Panc1 (cell line): ENCODE measurements at regions not wholly inside any gene's neighbourhood (a gene's known extent, or its start where the extent isn't known, plus 50 kb on each side); places are given as distances from the start of the nearest gene placed in this dataset.

ENCODE experiments used
- ATAC-seq: fragments of 200-7000 bp; cut with Tn5 transposase; 2 replicates; pipeline ENCODE4 v1.9.1; 2020; ENCODE audit warnings: mild to moderate bottlenecking, moderate library complexity
- BruUV-seq: library from RNA; stranded (reverse); fragments of 400-500 nt; replicated peaks from 2 replicates; lab custom pipeline; 2021; lab: Mats Ljungman, UMichigan
- CTCF ChIA-PET: fragments of 300-600 bp; sonication (Branson Sonifier 250); formaldehyde crosslinking; loops from one replicate; lab custom pipeline; 2022; ENCODE audit warnings: antibody characterized with exemption; lab: Charles Lee
- POLR2A ChIA-PET: fragments of 300-600 bp; sonication (Branson Sonifier 250); formaldehyde crosslinking; loops from one replicate; lab custom pipeline; 2022; ENCODE audit warnings: antibody characterized with exemption; lab: Charles Lee
- DNase-seq: peaks from one replicate; pipeline ENCODE4 v3.0.0-alpha.2; 2010; ENCODE audit warnings: low read depth, low spot score
- H3K27ac ChIP-seq: 2 replicates; pipeline ENCODE4 v1.5.1; 2011; ENCODE audit warnings: mild to moderate bottlenecking, low read length, inconsistent platforms
- H3K27me3 ChIP-seq: fragments of 200-500 bp; sonication (Bioruptor generic); 2 replicates; pipeline ENCODE4 v1.6.0; 2014; ENCODE audit warnings: low read length, inconsistent platforms; ENCODE audit not compliant: control insufficient read depth, insufficient read depth
- H3K36me3 ChIP-seq: fragments of 200-500 bp; sonication (Bioruptor generic); 2 replicates; pipeline ENCODE4 v1.5.1; 2014; ENCODE audit warnings: inconsistent platforms, mild to moderate bottlenecking, low read length, moderate library complexity; ENCODE audit not compliant: control insufficient read depth, insufficient read depth
- H3K4me1 ChIP-seq: 2 replicates; pipeline ENCODE4 v1.5.1; 2011; ENCODE audit warnings: inconsistent platforms, mild to moderate bottlenecking, low read length, moderate library complexity; ENCODE audit not compliant: control insufficient read depth, insufficient read depth
- H3K4me3 ChIP-seq, 2 experiments: 2 replicates each; pipeline ENCODE4 v1.5.1; 2011 to 2012; ENCODE audit warnings: low read depth in 2 of 2, low read length in 2 of 2, mild to moderate bottlenecking in 2 of 2, inconsistent platforms in 1 of 2, moderate library complexity in 1 of 2
- H3K9me3 ChIP-seq: fragments of 200-500 bp; sonication (Bioruptor generic); 2 replicates; pipeline ENCODE4 v1.5.1; 2014; ENCODE audit warnings: low read depth, mild to moderate bottlenecking, inconsistent platforms, low read length, moderate library complexity; ENCODE audit not compliant: control insufficient read depth, insufficient read depth
- POLR2AphosphoS5 ChIP-seq: IDR thresholded peaks from 2 replicates; pipeline ENCODE4 v1.6.1; 2012; ENCODE audit warnings: mild to moderate bottlenecking, low read depth, low read length, moderate library complexity
- REST ChIP-seq, 2 experiments: IDR thresholded peaks; 2 replicates each; pipeline ENCODE4 v1.6.1; 2011 to 2012; ENCODE audit warnings: low read depth in 2 of 2, control low read depth in 1 of 2, low read length in 1 of 2, mild to moderate bottlenecking in 1 of 2, moderate library complexity in 1 of 2; ENCODE audit not compliant: insufficient read depth in 1 of 2
- SIN3A ChIP-seq: IDR thresholded peaks from 2 replicates; pipeline ENCODE4 v1.6.1; 2012; ENCODE audit warnings: low read depth, mild to moderate bottlenecking, low read length, moderate library complexity, borderline replicate concordance; ENCODE audit not compliant: insufficient read depth
- TCF7L2 ChIP-seq: IDR thresholded peaks from 2 replicates; pipeline ENCODE4 v1.6.1; 2011; ENCODE audit warnings: mild to moderate bottlenecking, low read depth, low read length, inconsistent platforms
- in situ Hi-C: cut with HindIII; loops from 2 replicates; pipeline ENCODE4 v1.10.0; 2016; ENCODE audit warnings: low sequenced_read_pairs, low pct_unique_long_range_greater_than_20kb
- intact Hi-C: fragments of 100-400 bp; cut with micrococcal nuclease; formaldehyde crosslinking; loops from one replicate; pipeline ENCODE4 v1.10.0; 2022; ENCODE audit not compliant: unreplicated experiment
- TF ChIP-seq, protein P1 (sequence below): fragments of 450-650 bp; IDR thresholded peaks from 2 replicates; pipeline ENCODE4 v1.5.1; 2017; ENCODE audit warnings: mild to moderate bottlenecking

DNA sequence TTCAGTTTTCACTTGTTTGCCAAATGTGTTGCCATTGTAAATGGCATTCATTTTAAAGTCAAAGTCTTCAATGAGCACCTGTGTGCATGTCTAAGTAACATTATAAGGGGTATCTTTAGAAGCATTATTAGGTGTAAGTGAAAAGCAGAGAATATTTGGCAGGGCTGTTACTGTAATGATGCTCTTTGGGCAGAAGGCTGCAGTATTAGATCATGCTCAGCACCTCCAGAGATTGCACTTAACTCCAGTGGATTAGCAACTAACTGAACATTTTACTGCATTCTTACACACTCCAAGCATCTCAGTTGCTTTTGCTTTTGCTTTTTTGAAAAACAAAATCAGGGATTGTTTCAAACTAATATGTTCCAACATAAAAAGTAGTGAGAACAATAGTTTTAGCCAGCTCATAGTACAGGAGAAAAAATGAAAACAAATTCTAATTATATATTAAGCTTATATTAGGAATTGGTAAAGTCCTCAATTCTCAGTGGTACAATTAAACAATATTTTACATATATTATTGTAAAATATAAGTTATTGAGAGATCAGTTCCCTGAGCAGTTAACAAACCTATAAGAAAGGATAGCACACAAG is 1740.9 kb upstream of the CDH9 start:
- Histone ChIP-seq H3K27ac (no peak overlapping the region), H3K27me3 (no peaks in the 10 kb centered on the region), H3K36me3 (no peaks in the 10 kb centered on the region), H3K4me1 (no peaks in the 10 kb centered on the region), H3K9me3 (no peaks in the 10 kb centered on the region), H3K4me3 (no peak overlapping the region)
- in situ Hi-C loops (no loop called here), intact Hi-C loops (loop anchor here (2.0 kb wide), 1 partner anchor 118 kb away; no protein-coding TSS in a partner anchor)
- POLR2A ChIA-PET = no interaction called here
- no TSS peak for BruUV-seq
- CTCF ChIA-PET = no interaction called here
- peak; percentile 13 for DNase-seq
- no peak for ATAC-seq
- TF ChIP-seq, protein P1, sequence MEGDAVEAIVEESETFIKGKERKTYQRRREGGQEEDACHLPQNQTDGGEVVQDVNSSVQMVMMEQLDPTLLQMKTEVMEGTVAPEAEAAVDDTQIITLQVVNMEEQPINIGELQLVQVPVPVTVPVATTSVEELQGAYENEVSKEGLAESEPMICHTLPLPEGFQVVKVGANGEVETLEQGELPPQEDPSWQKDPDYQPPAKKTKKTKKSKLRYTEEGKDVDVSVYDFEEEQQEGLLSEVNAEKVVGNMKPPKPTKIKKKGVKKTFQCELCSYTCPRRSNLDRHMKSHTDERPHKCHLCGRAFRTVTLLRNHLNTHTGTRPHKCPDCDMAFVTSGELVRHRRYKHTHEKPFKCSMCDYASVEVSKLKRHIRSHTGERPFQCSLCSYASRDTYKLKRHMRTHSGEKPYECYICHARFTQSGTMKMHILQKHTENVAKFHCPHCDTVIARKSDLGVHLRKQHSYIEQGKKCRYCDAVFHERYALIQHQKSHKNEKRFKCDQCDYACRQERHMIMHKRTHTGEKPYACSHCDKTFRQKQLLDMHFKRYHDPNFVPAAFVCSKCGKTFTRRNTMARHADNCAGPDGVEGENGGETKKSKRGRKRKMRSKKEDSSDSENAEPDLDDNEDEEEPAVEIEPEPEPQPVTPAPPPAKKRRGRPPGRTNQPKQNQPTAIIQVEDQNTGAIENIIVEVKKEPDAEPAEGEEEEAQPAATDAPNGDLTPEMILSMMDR = peak; percentile 42; the same call in 1 of the 2 replicates
- TF ChIP-seq TCF7L2 = no peak

- no peak for ATAC-seq
- Histone ChIP-seq H3K4me1 (no peaks in the 10 kb centered on the region), H3K27me3 (no peaks in the 10 kb centered on the region), H3K27ac (no peak overlapping the region), H3K9me3 (no peaks in the 10 kb centered on the region), H3K36me3 (no peaks in the 10 kb centered on the region), H3K4me3 (no peak overlapping the region)
- no peak for TF ChIP-seq POLR2AphosphoS5
- TF ChIP-seq TCF7L2 = no peak
- TF ChIP-seq SIN3A = no peak
- no peak for TF ChIP-seq REST (IDR thresholded peaks at IDR 0.05; ENCODE audit: insufficient read depth in 1 of 2, low read depth in 2 of 2, low read length in 1 of 2)
- in situ Hi-C loops (no loop called here), intact Hi-C loops (no loop called here)
- no TSS peak for BruUV-seq
- ChIA-PET CTCF (no interaction called here), POLR2A (interaction anchor here (0.6 kb wide), 1 partner anchor 1766 kb away, joined by 3 read pairs; no protein-coding TSS in a partner anchor)
- DNase-seq = no peak
Measured at GRCh38 chr5:28770307-28770706, 1731.9 kb upstream of the CDH9 start.

GRCh38 chr5:28766565-28767158 is 1728.3 kb upstream of the CDH9 start:
- POLR2A ChIA-PET = no interaction called here
- Histone ChIP-seq H3K9me3 (no peaks in the 10 kb centered on the region), H3K27me3 (no peaks in the 10 kb centered on the region), H3K36me3 (no peaks in the 10 kb centered on the region), H3K27ac (no peak overlapping the region; the same call in 1 of the 2 replicates), H3K4me1 (no peaks in the 10 kb centered on the region), H3K4me3 (no peak overlapping the region)
- intact Hi-C loops = loop anchor here (5.0 kb wide), 2 partner anchors 294 to 419 kb away; no protein-coding TSS in a partner anchor
- CTCF ChIA-PET = no interaction called here
- ATAC-seq (no peak), DNase-seq (peak; percentile 27)
- in situ Hi-C loops = no loop called here
- TF ChIP-seq, protein P1 = peak; percentile 15; the same call in 1 of the 2 replicates
- no peak for TF ChIP-seq REST (IDR thresholded peaks at IDR 0.05; ENCODE audit: insufficient read depth in 1 of 2, low read depth in 2 of 2, low read length in 1 of 2)
- BruUV-seq = no TSS peak
